Memory B cell (primary cell): ENCODE measurements at regions not wholly inside any gene's neighbourhood (a gene's known extent, or its start where the extent isn't known, plus 50 kb on each side); places are given as distances from the start of the nearest gene placed in this dataset.

ENCODE experiments used
- ATAC-seq: fragments of 150-1000 bp; cut with Tn5 transposase; 2 replicates; pipeline ENCODE4 v1.10.0; 2021; ENCODE audit warnings: low read depth, mild to moderate bottlenecking, moderate library complexity
- DNase-seq, 2 donors: peaks; one replicate each; pipeline ENCODE4 v3.0.0; 2022; ENCODE audit warnings: low spot score in 2 of 2
- H3K27ac Mint-ChIP-seq: one replicate; pipeline ENCODE4 v1.8.0; 2022; ENCODE audit warnings: mild to moderate bottlenecking, moderate library complexity, mixed read lengths
- H3K27me3 Mint-ChIP-seq: one replicate; pipeline ENCODE4 v1.8.0; 2022; ENCODE audit warnings: mixed read lengths
- H3K36me3 Mint-ChIP-seq: one replicate; pipeline ENCODE4 v1.8.0; 2022; ENCODE audit warnings: mild to moderate bottlenecking, mixed read lengths
- H3K4me1 Mint-ChIP-seq: one replicate; pipeline ENCODE4 v1.8.0; 2022; ENCODE audit warnings: mixed read lengths
- H3K4me3 Mint-ChIP-seq: one replicate; pipeline ENCODE4 v1.8.0; 2022; ENCODE audit warnings: mild to moderate bottlenecking, moderate library complexity, mixed read lengths
- H3K9me3 Mint-ChIP-seq: one replicate; pipeline ENCODE4 v1.8.0; 2022; ENCODE audit warnings: mixed read lengths

DNA sequence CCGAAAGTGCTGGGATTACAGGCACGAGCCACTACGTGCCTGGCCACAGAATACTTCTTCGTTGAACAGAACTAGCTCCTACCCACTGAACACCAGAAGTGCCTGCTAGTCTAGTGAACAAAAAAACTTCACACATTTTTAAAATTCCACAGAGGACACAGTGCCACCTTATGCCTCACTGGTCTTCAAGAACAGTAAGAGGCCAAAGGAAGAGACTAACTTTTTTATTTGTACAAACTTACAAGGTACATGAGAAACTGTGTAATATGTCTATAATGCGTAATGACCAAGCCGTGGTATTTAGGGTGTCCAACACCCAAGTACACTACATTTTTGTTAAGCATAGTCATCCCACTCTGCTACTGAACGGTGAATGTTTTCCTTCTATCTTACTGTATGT lies 144.4 kb upstream of the PTER start:
- Mint-ChIP-seq H3K27me3 (no peaks in the 10 kb centered on the region), H3K36me3 (no peaks in the 10 kb centered on the region), H3K27ac (peak overlapping the region; percentile 12), H3K9me3 (peaks cover 6% of the 10 kb centered on the region), H3K4me1 (no peaks in the 10 kb centered on the region), H3K4me3 (no peak overlapping the region)
- no peak for ATAC-seq
- no peak for DNase-seq

DNA sequence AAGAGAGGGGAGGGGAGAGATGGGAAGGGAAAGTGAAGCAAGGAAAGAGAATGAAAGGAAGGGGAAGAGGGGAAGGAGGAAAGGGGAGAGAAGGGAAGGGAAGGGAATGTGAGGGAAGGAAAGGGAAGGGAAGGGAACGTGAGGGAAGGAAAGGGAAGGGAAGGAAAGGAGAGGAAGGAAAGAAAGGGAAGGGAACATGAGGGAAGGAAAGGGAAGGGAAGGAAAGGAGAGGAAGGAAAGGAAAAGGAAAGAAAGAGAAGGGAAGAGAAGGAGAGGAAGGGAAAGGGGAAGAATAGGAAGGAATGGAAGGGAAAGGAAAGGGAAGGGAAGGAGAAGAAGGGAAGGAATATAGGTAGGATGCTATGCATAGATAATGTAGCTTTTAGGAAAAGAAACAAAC lies 139.7 kb upstream of the PTER start:
- H3K36me3 Mint-ChIP-seq = no peaks in the 10 kb centered on the region
- DNase-seq (no peak), ATAC-seq (no peak)
- no peak overlapping the region for H3K4me3 Mint-ChIP-seq
- no peaks in the 10 kb centered on the region for H3K4me1 Mint-ChIP-seq
- H3K9me3 Mint-ChIP-seq = peaks cover 2% of the 10 kb centered on the region
- H3K27me3 Mint-ChIP-seq = no peaks in the 10 kb centered on the region
- no peak overlapping the region for H3K27ac Mint-ChIP-seq

DNA sequence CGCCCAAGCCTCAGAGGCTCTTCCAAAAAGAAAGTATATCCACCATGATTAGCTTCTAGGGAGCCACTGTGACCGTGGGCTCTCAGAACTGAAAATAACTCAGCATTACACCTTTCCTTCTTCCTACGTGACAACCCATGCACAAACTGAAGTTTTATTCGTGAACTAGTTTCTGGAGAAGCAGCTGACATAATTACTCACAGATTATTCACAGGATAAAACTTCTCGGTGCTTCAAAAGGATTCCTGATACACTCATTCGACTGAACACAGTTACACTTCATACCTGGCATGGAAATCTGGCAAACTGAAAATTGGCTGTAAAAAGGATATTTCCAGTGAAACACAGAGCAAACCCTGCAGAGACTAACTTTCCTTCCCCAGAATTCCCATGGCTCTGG lies 139.2 kb upstream of the PTER start:
- H3K36me3 Mint-ChIP-seq = no peaks in the 10 kb centered on the region
- DNase-seq (no peak), ATAC-seq (no peak)
- no peak overlapping the region for H3K4me3 Mint-ChIP-seq
- H3K27ac Mint-ChIP-seq = no peak overlapping the region
- peaks cover 2% of the 10 kb centered on the region for H3K9me3 Mint-ChIP-seq
- no peaks in the 10 kb centered on the region for H3K4me1 Mint-ChIP-seq
- no peaks in the 10 kb centered on the region for H3K27me3 Mint-ChIP-seq

DNA sequence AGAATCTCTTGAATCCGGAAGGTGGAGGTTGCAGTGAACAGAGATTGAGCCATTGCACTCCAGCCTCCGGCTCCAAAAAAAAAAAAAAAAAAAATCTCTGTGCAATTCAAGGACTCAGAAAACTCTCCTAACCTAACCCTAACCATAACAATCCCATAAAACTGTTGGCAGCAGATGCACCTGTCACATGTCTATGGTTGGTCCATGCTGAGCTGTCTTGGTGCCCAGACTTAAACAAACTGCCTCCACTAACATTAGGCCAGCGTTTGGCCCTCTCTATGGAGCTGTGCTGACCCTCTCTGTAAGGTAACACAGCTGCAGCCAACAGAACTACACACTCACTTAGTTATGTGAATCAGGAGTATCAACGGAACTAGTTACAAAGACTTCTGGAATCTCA lies 132.5 kb upstream of the PTER start:
- H3K36me3 Mint-ChIP-seq = no peaks in the 10 kb centered on the region

DNA sequence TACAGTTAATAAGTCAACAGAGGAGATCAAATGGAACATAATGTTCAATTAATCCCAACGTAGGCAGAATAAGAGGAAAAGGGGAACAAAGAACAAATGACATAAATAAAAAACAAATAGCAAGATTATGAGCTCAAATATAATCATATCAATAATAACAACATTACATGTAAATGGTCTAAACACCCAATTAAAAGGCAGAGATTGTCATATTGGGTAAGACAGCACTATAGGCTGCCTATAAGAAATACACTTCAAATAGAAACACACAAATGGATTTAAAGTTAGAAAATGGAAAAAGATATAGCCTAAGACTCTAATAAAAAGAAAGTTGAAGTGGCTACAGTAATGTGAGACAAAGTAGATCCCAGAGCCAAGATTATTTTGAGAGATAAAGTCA lies 126.4 kb upstream of the PTER start:
- no peaks in the 10 kb centered on the region for H3K27me3 Mint-ChIP-seq
- H3K4me1 Mint-ChIP-seq = no peaks in the 10 kb centered on the region
- ATAC-seq (no peak), DNase-seq (no peak)
- no peaks in the 10 kb centered on the region for H3K36me3 Mint-ChIP-seq
- peaks cover 14% of the 10 kb centered on the region for H3K9me3 Mint-ChIP-seq
- no peak overlapping the region for H3K27ac Mint-ChIP-seq
- H3K4me3 Mint-ChIP-seq = no peak overlapping the region

More for the DNA sequence above, 132.5 kb upstream of the PTER start:
- no peak overlapping the region for H3K27ac Mint-ChIP-seq
- H3K4me3 Mint-ChIP-seq = no peak overlapping the region
- ATAC-seq = no peak
- H3K27me3 Mint-ChIP-seq = no peaks in the 10 kb centered on the region
- peaks cover 6% of the 10 kb centered on the region for H3K9me3 Mint-ChIP-seq
- no peak for DNase-seq
- H3K4me1 Mint-ChIP-seq = no peaks in the 10 kb centered on the region

DNA sequence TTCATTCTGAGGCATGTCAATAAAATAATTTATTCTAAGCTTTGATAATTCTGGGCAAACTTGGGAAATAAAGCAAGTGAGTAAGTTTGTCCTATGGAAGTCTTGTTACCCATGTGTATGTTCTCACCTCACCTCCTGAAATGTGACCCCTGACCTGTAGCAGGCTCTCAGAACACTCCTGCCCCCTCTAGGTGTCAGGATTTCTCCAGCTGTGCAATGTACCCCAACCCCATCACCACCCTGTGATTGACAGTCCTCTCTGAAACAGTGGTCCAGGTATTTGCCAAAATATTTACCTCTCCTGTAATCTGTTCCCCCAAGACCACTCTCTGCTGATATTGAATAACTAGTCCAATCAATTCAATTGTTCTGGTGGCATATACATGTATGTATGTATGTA lies 122.6 kb upstream of the PTER start:
- H3K27ac Mint-ChIP-seq = no peak overlapping the region
- peaks cover 10% of the 10 kb centered on the region for H3K9me3 Mint-ChIP-seq
- H3K27me3 Mint-ChIP-seq = no peaks in the 10 kb centered on the region
- ATAC-seq = no peak
- H3K36me3 Mint-ChIP-seq = no peaks in the 10 kb centered on the region
- no peaks in the 10 kb centered on the region for H3K4me1 Mint-ChIP-seq
- no peak overlapping the region for H3K4me3 Mint-ChIP-seq
- DNase-seq = no peak

DNA sequence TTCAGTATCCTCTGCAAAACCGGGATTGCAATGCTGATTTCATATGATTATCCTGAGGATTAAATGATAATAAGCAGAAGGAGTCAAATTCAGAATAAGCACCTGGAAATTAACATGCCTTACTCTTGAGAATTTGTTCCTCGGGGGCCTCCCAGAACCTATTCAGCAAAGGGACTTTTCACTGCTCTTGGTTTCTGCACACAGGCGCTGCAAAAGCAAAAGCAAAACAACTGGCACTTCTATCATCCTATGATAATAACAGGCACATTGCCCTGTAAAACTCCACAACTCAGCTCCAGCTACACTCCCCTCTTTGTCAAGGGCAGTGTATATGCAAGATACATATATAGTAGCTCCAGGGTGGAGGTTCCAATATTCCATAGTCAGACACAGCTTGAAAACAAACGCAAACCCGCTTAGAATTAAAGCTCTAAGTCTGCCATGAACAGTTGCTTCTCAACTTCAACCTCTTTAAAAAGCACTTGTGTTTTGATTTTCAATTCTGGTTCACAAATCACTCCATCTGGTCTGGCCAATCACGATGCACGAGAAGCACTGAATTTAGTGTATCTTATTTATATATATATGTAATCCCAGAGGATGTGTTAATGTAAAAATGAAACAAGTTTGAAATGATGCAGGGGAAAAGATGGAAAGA lies 119.9 kb upstream of the PTER start:
- no peak for DNase-seq

DNA sequence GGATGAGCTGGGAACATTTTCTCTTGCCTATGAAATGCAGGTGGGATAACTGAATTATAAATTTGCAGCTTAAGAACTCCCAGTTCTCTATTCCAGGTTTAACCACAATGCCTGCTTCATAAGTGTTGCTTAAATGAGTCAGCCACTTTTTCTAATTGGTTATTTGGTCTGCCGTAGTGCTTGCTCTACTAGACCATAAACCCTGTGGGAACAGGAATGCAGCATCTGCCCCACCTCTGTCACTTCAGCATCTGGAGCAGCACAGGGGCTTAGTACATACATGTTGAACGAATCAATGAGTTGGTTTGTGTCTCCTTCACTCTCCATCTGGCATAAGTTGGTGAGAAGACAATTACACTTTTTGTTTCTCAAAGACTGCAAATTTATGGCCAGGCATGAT lies 95.2 kb upstream of the PTER start:
- no peaks in the 10 kb centered on the region for H3K36me3 Mint-ChIP-seq
- ATAC-seq (no peak), DNase-seq (no peak)
- H3K27me3 Mint-ChIP-seq = no peaks in the 10 kb centered on the region
- H3K9me3 Mint-ChIP-seq = peaks cover 1% of the 10 kb centered on the region
- H3K4me1 Mint-ChIP-seq = no peaks in the 10 kb centered on the region
- no peak overlapping the region for H3K4me3 Mint-ChIP-seq
- no peak overlapping the region for H3K27ac Mint-ChIP-seq

More for the DNA sequence above, 119.9 kb upstream of the PTER start:
- Mint-ChIP-seq H3K4me1 (no peaks in the 10 kb centered on the region), H3K4me3 (no peak overlapping the region), H3K27me3 (no peaks in the 10 kb centered on the region), H3K27ac (no peak overlapping the region), H3K9me3 (no peaks in the 10 kb centered on the region), H3K36me3 (no peaks in the 10 kb centered on the region)
- no peak for ATAC-seq

DNA sequence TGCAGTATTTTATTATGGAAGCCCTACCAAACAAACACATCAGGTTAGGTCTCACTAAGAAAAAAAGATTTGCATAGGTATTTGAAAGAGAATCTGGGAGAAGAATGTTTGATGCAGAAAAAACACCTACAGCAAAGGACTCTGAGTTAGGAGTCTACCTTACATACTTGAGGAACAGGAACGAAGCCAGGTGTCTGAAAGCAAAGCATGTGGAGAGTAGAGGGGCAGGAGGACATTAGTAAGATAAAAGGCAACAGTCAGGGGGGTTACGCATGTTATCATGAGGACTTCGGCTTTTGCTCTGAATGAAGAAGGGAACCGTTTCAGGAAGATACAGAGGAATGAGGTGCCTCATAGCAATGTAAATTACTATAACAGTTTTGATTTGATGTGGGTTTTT lies 87.9 kb upstream of the PTER start:
- H3K36me3 Mint-ChIP-seq = no peaks in the 10 kb centered on the region
- ATAC-seq (no peak), DNase-seq (no peak)
- H3K27ac Mint-ChIP-seq = no peak overlapping the region
- H3K4me1 Mint-ChIP-seq = no peaks in the 10 kb centered on the region
- H3K27me3 Mint-ChIP-seq = peaks cover 1% of the 10 kb centered on the region
- H3K4me3 Mint-ChIP-seq = no peak overlapping the region
- H3K9me3 Mint-ChIP-seq = peaks cover 4% of the 10 kb centered on the region

DNA sequence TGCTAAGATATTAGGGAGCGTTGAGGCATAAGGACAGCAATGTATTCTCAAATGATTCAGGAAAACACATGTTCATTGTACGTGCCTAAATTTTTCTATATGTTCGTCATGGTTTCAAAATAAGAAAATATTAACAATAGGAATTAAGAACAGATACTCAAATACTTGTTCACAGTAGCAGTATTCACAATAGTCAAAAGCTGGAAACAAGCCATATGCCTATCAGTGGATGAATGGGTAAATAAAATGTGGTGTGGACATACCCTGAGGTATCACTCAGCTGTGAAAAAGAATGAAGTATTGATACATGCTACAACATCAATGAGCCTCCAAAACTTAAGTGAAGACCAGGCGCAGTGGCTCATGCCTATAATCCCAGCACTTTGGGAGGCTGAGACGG lies 84.7 kb upstream of the PTER start:
- DNase-seq = no peak
- no peak overlapping the region for H3K4me3 Mint-ChIP-seq
- ATAC-seq = no peak
- no peak overlapping the region for H3K27ac Mint-ChIP-seq
- H3K36me3 Mint-ChIP-seq = no peaks in the 10 kb centered on the region
- no peaks in the 10 kb centered on the region for H3K4me1 Mint-ChIP-seq
- H3K9me3 Mint-ChIP-seq = peaks cover 5% of the 10 kb centered on the region
- peaks cover 1% of the 10 kb centered on the region for H3K27me3 Mint-ChIP-seq

DNA sequence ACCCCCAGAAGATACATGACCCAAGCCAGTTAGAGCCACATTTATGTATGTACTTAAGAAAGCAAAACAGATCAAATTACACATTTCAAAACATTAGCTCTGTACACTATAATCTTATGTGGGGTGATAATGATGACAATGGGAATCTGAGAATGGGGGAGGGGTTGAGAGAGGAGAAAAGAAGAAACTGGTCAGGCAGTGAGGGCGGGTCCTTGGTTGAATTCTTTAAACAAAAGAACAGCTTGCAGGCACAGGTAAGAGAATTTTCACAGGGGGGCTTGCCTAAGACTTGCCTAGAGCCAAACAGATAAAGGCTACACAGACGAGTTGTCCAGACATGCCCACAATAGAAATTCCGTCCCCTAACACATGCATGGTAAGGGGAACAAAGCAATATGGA lies 76.8 kb upstream of the PTER start:
- H3K36me3 Mint-ChIP-seq = no peaks in the 10 kb centered on the region
- peaks cover 6% of the 10 kb centered on the region for H3K9me3 Mint-ChIP-seq
- no peak overlapping the region for H3K4me3 Mint-ChIP-seq
- H3K4me1 Mint-ChIP-seq = no peaks in the 10 kb centered on the region
- no peak for DNase-seq
- no peak overlapping the region for H3K27ac Mint-ChIP-seq
- peaks cover 7% of the 10 kb centered on the region for H3K27me3 Mint-ChIP-seq
- ATAC-seq = no peak

DNA sequence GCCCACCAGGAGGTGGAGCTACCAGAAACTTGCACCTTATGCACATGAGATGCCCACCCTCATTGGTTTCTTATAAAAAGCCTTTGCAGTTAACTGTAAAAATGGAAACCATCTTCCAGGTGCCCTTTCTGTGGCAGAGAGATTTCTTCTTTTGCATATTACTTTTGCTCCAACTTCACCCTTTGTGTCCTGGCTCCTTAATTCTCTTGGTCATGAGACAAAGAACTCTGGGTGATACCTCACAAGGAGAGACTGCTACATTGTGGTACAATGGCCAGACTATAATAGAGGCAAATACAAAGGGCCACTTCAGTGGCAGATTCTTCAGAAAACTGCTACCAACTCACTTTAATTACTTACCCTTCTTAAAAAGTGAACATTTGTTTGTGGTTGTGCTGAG lies 76.4 kb upstream of the PTER start:
- no peak for ATAC-seq
- Mint-ChIP-seq H3K9me3 (peaks cover 6% of the 10 kb centered on the region), H3K36me3 (no peaks in the 10 kb centered on the region), H3K4me1 (no peaks in the 10 kb centered on the region), H3K27ac (no peak overlapping the region), H3K4me3 (no peak overlapping the region), H3K27me3 (peaks cover 7% of the 10 kb centered on the region)
- no peak for DNase-seq

DNA sequence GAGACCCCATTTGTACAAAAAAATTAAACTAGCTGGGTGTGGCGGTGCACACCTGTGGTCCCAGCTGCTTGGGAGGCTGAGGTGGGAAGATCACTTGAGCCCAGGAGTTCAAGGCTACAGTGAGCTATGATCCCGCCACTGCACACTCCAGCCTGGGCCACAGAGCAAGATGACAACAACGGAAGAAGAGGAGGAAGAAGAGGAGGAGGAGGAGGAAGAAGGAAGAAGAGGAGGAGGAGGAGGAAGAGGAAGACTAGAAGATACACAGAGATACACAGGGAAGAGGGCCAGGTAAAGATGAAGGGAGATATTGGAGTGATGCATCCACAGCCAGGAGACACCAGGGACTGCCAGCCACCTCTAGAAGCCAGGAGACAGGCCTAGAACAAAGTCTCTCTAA lies 75.7 kb upstream of the PTER start:
- H3K9me3 Mint-ChIP-seq = peaks cover 6% of the 10 kb centered on the region
- H3K36me3 Mint-ChIP-seq = no peaks in the 10 kb centered on the region
- H3K4me1 Mint-ChIP-seq = no peaks in the 10 kb centered on the region
- DNase-seq (no peak), ATAC-seq (no peak)
- no peak overlapping the region for H3K27ac Mint-ChIP-seq
- peaks cover 7% of the 10 kb centered on the region for H3K27me3 Mint-ChIP-seq
- H3K4me3 Mint-ChIP-seq = no peak overlapping the region

DNA sequence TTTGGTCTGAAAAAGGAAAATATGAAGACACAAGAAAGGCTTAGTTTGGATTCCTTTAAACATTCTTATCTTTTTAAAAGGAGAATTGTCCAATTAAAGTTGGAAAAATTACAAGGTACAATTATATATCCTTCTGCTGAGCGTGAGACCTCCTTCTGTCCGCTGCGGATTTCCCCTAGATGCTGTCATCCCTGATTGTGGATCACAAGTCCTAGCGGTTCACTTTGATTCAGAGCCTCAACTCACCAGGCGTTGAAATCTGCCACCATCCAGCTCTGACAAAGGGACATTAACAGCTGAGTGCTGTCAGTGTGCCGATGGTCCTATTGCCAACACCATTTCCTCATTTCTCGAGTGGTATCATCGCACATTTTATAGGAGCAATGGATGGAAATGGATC lies 73.1 kb upstream of the PTER start:
- no peak overlapping the region for H3K27ac Mint-ChIP-seq
- no peak for DNase-seq
- H3K4me3 Mint-ChIP-seq = no peak overlapping the region
- peaks cover 4% of the 10 kb centered on the region for H3K9me3 Mint-ChIP-seq
- H3K36me3 Mint-ChIP-seq = no peaks in the 10 kb centered on the region
- no peaks in the 10 kb centered on the region for H3K4me1 Mint-ChIP-seq
- peaks cover 8% of the 10 kb centered on the region for H3K27me3 Mint-ChIP-seq
- no peak for ATAC-seq

DNA sequence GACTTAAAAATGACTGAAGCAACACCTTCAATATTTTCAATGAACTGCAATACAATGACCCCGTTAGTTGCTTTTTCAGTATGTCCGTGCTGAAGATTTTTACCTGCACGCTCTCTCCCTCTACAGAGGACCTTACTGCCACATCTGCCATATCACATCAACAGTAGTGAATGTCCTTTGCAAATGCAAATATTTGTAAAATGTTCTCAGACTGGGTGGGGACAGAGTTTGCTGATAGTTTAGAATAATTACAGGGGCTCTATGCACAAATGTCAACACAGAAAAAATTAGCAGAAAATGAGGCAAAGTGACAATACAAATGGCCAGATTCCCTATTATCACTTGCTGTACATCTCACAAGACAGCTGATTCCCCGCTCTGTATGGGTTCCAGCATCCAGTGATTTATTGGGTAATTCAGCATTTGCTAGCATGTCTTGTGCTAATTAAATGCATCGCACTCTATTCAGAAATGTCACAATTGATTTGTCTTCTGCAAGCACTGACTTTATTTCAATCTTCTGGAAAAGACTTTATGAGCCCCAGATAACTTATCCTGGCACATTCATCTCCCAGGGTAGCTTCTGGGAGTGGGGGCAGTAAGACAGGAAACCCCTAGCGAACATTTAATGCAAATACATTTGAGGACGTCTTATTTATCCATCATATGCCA lies 69.1 kb upstream of the PTER start:
- Mint-ChIP-seq H3K4me1 (no peaks in the 10 kb centered on the region), H3K27me3 (peaks cover 1% of the 10 kb centered on the region), H3K27ac (no peak overlapping the region), H3K9me3 (no peaks in the 10 kb centered on the region), H3K36me3 (no peaks in the 10 kb centered on the region), H3K4me3 (no peak overlapping the region)
- ATAC-seq = no peak
- no peak for DNase-seq
